ENCODE measurements at regions not wholly inside any gene's neighbourhood (a gene's known extent, or its start where the extent isn't known, plus 50 kb on each side); places are given as distances from the start of the nearest gene placed in this dataset.

DNA sequence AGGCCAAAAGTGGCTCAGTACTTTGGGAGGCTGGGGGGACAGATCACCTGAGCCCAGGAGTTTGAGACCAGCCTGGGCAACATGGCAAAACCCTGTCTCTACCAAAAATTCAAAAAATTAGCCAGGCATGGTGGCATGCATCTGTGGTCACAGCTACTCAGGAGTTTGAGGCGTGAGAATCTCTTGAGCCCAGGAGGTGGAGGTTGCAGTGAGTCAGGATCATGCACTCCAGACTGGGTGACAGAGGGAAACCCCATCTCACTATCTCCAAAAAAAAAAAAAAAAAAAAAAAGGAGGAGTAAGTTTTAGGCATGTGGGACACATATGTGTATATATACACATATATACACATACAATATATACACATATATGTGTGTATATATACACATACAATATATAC, 165.3 kb upstream of the DPYD start:
- intact Hi-C loops (cut with DNase I; ENCODE audit: low total_unique reads): no loop called here
- 100% methylated on average over 1 of the region's 1 CpG for WGBS, 2 donors
- Histone ChIP-seq H3K27me3 (no peaks in the 10 kb centered on the region), H3K4me1 (no peaks in the 10 kb centered on the region), H3K4me3 (no peak overlapping the region), H3K9me3 (no peaks in the 10 kb centered on the region), H3K27ac (no peak overlapping the region), H3K36me3 (ENCODE audit: low read depth, missing control alignments) (no peaks in the 10 kb centered on the region)
- DNase-seq: no peak
- TF ChIP-seq, protein P1, sequence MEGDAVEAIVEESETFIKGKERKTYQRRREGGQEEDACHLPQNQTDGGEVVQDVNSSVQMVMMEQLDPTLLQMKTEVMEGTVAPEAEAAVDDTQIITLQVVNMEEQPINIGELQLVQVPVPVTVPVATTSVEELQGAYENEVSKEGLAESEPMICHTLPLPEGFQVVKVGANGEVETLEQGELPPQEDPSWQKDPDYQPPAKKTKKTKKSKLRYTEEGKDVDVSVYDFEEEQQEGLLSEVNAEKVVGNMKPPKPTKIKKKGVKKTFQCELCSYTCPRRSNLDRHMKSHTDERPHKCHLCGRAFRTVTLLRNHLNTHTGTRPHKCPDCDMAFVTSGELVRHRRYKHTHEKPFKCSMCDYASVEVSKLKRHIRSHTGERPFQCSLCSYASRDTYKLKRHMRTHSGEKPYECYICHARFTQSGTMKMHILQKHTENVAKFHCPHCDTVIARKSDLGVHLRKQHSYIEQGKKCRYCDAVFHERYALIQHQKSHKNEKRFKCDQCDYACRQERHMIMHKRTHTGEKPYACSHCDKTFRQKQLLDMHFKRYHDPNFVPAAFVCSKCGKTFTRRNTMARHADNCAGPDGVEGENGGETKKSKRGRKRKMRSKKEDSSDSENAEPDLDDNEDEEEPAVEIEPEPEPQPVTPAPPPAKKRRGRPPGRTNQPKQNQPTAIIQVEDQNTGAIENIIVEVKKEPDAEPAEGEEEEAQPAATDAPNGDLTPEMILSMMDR (IDR thresholded peaks at IDR 0.05): no peak
- no peak for TF ChIP-seq POLR2A (IDR thresholded peaks at IDR 0.05)

DNA sequence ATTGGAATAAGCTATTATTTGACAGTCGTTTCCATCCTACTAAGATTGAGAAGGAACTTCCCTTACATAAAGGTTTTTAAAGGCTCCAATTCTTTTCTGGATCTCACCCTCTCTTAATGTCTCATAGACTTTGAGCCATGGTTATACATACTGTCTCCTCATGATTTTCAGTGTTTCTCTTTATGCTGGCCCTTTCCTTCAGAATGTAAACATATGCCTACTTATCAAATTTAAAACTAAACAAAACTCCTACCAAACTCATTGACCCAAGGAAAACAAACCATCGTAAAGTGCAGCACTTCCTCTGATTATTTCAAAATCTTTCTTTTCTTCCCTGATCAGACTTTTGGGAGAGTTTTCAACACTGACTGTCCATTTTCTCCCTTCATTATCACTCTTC, 163.4 kb upstream of the DPYD start:
- H3K4me1 ChIP-seq: no peaks in the 10 kb centered on the region
- TF ChIP-seq, protein P1 (IDR thresholded peaks at IDR 0.05): no peak
- TF ChIP-seq POLR2A (IDR thresholded peaks at IDR 0.05): no peak
- DNase-seq: no peak
- 75 to 83% methylated on average over 2 of the region's 2 CpGs for WGBS, 2 donors
- H3K4me3 ChIP-seq: no peak overlapping the region
- no peaks in the 10 kb centered on the region for H3K36me3 ChIP-seq (ENCODE audit: low read depth, missing control alignments)
- intact Hi-C loops (cut with DNase I; ENCODE audit: low total_unique reads): no loop called here
- no peaks in the 10 kb centered on the region for H3K27me3 ChIP-seq
- H3K9me3 ChIP-seq: no peaks in the 10 kb centered on the region
- no peak overlapping the region for H3K27ac ChIP-seq

DNA sequence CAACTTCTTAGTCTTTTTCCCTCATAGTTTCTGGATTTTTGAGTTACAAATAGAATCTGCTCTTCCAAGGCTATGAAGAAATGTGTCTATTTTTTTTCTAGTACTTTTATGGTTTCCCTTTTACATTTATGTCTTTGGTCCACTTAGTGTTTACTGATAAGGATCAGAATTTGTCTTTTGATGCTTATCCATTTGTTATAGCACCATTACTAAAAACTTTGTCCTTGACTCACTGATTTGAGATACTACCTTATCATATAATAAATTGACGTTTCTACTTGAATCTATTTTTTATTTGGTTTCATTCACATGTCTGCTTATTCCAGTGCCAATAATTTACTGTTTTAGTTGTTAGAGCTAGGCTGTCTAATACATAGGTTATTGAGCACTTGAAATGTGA, 161.1 kb upstream of the DPYD start:
- Histone ChIP-seq H3K9me3 (no peaks in the 10 kb centered on the region), H3K27ac (no peak overlapping the region), H3K36me3 (ENCODE audit: low read depth, missing control alignments) (no peaks in the 10 kb centered on the region), H3K4me1 (no peaks in the 10 kb centered on the region), H3K27me3 (no peaks in the 10 kb centered on the region), H3K4me3 (no peak overlapping the region)
- DNase-seq: no peak
- intact Hi-C loops (cut with DNase I; ENCODE audit: low total_unique reads): no loop called here
- no peak for TF ChIP-seq POLR2A (IDR thresholded peaks at IDR 0.05)
- TF ChIP-seq, protein P1 (IDR thresholded peaks at IDR 0.05): no peak
- WGBS, 2 donors: 52 to 63% methylated on average over 1 of the region's 1 CpG

DNA sequence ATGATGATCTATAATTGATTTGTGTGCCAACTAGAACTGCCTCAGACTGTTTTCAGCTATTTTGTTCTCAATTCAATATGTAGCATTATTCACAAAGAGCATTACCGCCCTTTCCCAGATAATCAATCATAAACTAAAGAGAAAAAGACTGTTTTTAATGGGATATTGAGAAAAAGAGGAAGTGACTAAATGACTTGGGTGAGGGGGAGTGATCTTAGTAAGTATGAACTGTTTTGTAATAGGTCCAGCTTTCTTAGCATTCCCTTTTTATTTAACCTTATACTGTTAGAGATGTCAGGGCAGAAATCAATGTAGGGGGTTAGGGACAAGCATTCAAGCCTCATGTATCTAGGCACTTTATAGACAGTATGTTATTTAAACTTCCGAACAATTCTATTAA, 157.8 kb upstream of the DPYD start:
- H3K27me3 ChIP-seq: no peaks in the 10 kb centered on the region
- DNase-seq: no peak
- 84 to 87% methylated on average over 2 of the region's 2 CpGs for WGBS, 2 donors

DNA sequence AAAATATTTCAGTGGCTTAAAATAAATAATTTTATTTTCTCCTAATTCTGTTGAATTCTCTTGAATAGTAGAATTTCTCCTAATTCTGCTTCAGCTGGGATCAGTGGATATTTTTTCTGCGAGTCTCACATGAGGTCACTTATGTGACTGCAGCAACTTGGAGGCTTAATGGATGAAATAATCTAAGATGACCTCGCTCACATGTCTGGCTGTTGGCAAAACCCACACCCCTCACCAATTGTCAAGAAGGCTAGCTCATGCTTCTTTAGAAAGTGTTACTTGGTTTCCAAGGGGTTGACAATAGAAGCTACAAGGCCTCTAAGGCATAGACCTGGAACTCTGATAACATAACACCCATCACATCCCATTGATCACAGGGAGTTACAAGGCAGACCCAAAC, 156.9 kb upstream of the DPYD start:
- Histone ChIP-seq H3K27ac (no peak overlapping the region), H3K4me3 (no peak overlapping the region), H3K9me3 (no peaks in the 10 kb centered on the region), H3K36me3 (ENCODE audit: low read depth, missing control alignments) (no peaks in the 10 kb centered on the region), H3K27me3 (no peaks in the 10 kb centered on the region), H3K4me1 (no peaks in the 10 kb centered on the region)
- no peak for TF ChIP-seq POLR2A (IDR thresholded peaks at IDR 0.05)
- TF ChIP-seq, protein P1 (IDR thresholded peaks at IDR 0.05): no peak
- DNase-seq: no peak
- 96 to 97% methylated on average over 2 of the region's 2 CpGs for WGBS, 2 donors
- intact Hi-C loops (cut with DNase I; ENCODE audit: low total_unique reads): no loop called here

More for the DNA sequence above, 157.8 kb upstream of the DPYD start:
- no peaks in the 10 kb centered on the region for H3K36me3 ChIP-seq (ENCODE audit: low read depth, missing control alignments)
- no peak overlapping the region for H3K27ac ChIP-seq
- no peaks in the 10 kb centered on the region for H3K4me1 ChIP-seq
- no peak overlapping the region for H3K4me3 ChIP-seq
- intact Hi-C loops (cut with DNase I; ENCODE audit: low total_unique reads): no loop called here
- H3K9me3 ChIP-seq: no peaks in the 10 kb centered on the region
- TF ChIP-seq, protein P1 (IDR thresholded peaks at IDR 0.05): no peak
- TF ChIP-seq POLR2A (IDR thresholded peaks at IDR 0.05): no peak
